CD14-positive monocyte (primary cell): ENCODE measurements at regions not wholly inside any gene's neighbourhood (a gene's known extent, or its start where the extent isn't known, plus 50 kb on each side); places are given as distances from the start of the nearest gene placed in this dataset.

Source experiments
- DNase-seq, 3 donors: peaks; one replicate each; pipeline ENCODE4 v3.0.0-alpha.2; 2011 to 2022
- H2AFZ ChIP-seq: 2 replicates; pipeline ENCODE4 v1.6.0; 2012; ENCODE audit warnings: mild to moderate bottlenecking, low read depth, low read length, inconsistent platforms; ENCODE audit not compliant: insufficient read depth, poor library complexity, severe bottlenecking
- H3K27ac ChIP-seq, 2 donors: 1 replicate in 1 of 2; 2 replicates in 1 of 2; pipeline ENCODE4 v1.5.1; 2012 to 2013; ENCODE audit warnings: low read length in 2 of 2, control low read depth in 1 of 2, inconsistent platforms in 1 of 2, low read depth in 1 of 2, mild to moderate bottlenecking in 1 of 2
- H3K27me3 ChIP-seq, 2 donors: one replicate each; pipeline versions ENCODE4 v1.6.0 to v1.6.1; 2011 to 2013; ENCODE audit warnings: low read length in 2 of 2; ENCODE audit not compliant: control insufficient read depth in 2 of 2, insufficient read depth in 2 of 2
- H3K36me3 ChIP-seq, 2 donors: replicated peaks in 1 of 2; 1 replicate in 1 of 2; 2 replicates in 1 of 2; pipeline versions ENCODE4 v1.5.1 to v1.6.1; 2012 to 2013; ENCODE audit warnings: low read length in 2 of 2, control low read depth in 1 of 2, inconsistent platforms in 1 of 2, mild to moderate bottlenecking in 1 of 2; ENCODE audit not compliant: insufficient read depth in 2 of 2, control insufficient read depth in 1 of 2
- H3K4me1 ChIP-seq, 2 donors: 1 replicate in 1 of 2; 2 replicates in 1 of 2; pipeline versions ENCODE4 v1.5.1 to v1.6.1; 2012 to 2013; ENCODE audit warnings: low read length in 2 of 2, control low read depth in 1 of 2, inconsistent platforms in 1 of 2, mild to moderate bottlenecking in 1 of 2, moderate library complexity in 1 of 2; ENCODE audit not compliant: insufficient read depth in 2 of 2, control insufficient read depth in 1 of 2
- H3K4me2 ChIP-seq: replicated peaks from 2 replicates; pipeline ENCODE3; 2012; ENCODE audit warnings: low read length, moderate library complexity, mild to moderate bottlenecking; ENCODE audit not compliant: poor library complexity, severe bottlenecking; ENCODE audit errors: extremely low read depth
- H3K4me3 ChIP-seq, 3 experiments: fragments of 200-600 bp in 1 of 3; sonication (generic) in 1 of 3; replicated peaks in 1 of 3; 1 replicate in 2 of 3; 2 replicates in 1 of 3; pipeline ENCODE4 v1.5.1; 2011 to 2013; ENCODE audit warnings: low read length in 3 of 3, mild to moderate bottlenecking in 3 of 3, control low read depth in 2 of 3, low read depth in 2 of 3, inconsistent platforms in 1 of 3, moderate library complexity in 1 of 3
- H3K79me2 ChIP-seq: 2 replicates; pipeline ENCODE4 v1.6.0; 2012; ENCODE audit warnings: mild to moderate bottlenecking, control low read depth, inconsistent platforms, low read length, moderate library complexity; ENCODE audit not compliant: insufficient read depth
- H3K9ac ChIP-seq: 2 replicates; pipeline ENCODE4 v1.6.0; 2017; ENCODE audit warnings: low read length, mild to moderate bottlenecking; ENCODE audit not compliant: insufficient read depth, poor library complexity, severe bottlenecking
- H3K9me3 ChIP-seq, 2 donors: replicated peaks in 1 of 2; 1 replicate in 1 of 2; 2 replicates in 1 of 2; pipeline versions ENCODE4 v1.5.1 to v1.6.1; 2012 to 2013; ENCODE audit warnings: low read length in 2 of 2, control low read depth in 1 of 2; ENCODE audit not compliant: control insufficient read depth in 1 of 2, insufficient read depth in 1 of 2
- H4K20me1 ChIP-seq: 2 replicates; pipeline ENCODE4 v1.6.0; 2012; ENCODE audit warnings: mild to moderate bottlenecking, low read length, control low read depth, moderate library complexity; ENCODE audit not compliant: insufficient read depth
- H3K27ac Mint-ChIP-seq, 7 donors: one replicate each; pipeline ENCODE4 v1.8.0; 2020; ENCODE audit warnings: mild to moderate bottlenecking in 7 of 7, mixed read lengths in 7 of 7, moderate library complexity in 6 of 7, inconsistent platforms in 2 of 7
- H3K27me3 Mint-ChIP-seq, 3 donors: one replicate each; pipeline ENCODE4 v1.8.0; 2021 to 2022; ENCODE audit warnings: low read depth in 3 of 3, mild to moderate bottlenecking in 3 of 3, mixed read lengths in 3 of 3, moderate library complexity in 3 of 3, inconsistent platforms in 1 of 3
- H3K36me3 Mint-ChIP-seq, 2 donors: one replicate each; pipeline ENCODE4 v1.8.0; 2020; ENCODE audit warnings: mixed read lengths in 2 of 2, inconsistent platforms in 1 of 2, mild to moderate bottlenecking in 1 of 2
- H3K4me1 Mint-ChIP-seq: one replicate; pipeline ENCODE4 v1.8.0; 2020; ENCODE audit warnings: mild to moderate bottlenecking, mixed read lengths
- H3K4me3 Mint-ChIP-seq, 2 donors: one replicate each; pipeline ENCODE4 v1.8.0; 2020; ENCODE audit warnings: mild to moderate bottlenecking in 2 of 2, mixed read lengths in 2 of 2, moderate library complexity in 1 of 2
- H3K9me3 Mint-ChIP-seq, 7 donors: one replicate each; pipeline ENCODE4 v1.8.0; 2020 to 2022; ENCODE audit warnings: mixed read lengths in 7 of 7, mild to moderate bottlenecking in 6 of 7, moderate library complexity in 6 of 7, inconsistent platforms in 2 of 7
- WGBS: methylation state at CpG from one replicate; pipeline ENCODE4 v1.1.5; 2013; ENCODE audit warnings: missing lambda C conversion rate; ENCODE audit not compliant: insufficient coverage; 5-methylcytosine and 5-hydroxymethylcytosine counted together
- intact Hi-C, 2 donors: fragments of 100-400 bp; cut with micrococcal nuclease; formaldehyde crosslinking; loops; one replicate each; pipeline versions ENCODE4 v1.15.0 to v1.15.1; 2023
- TF ChIP-seq, protein P1 (sequence below): fragments of 200-600 bp; IDR thresholded peaks from one replicate; pipeline ENCODE4 v1.8.0; 2022; ENCODE audit warnings: antibody characterized with exemption, mild to moderate bottlenecking

DNA sequence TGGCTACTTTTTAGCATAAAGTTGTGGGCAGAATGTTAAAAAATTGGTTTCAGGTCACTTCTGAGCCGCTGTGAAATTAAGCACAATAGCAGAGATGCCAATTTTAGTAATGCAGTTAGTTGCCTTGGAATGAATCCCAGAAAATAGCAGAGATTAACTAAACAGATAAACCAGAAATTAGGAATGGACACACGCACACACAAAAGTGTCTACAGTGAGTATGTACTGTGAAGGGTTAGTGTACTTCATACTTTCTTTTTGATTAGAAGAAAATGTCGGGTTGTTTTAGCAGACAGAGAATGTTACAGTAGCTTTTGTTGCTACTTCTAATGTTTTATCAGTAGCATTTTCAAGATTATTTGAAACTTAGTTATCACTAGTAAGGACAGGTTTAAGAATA, 106.7 kb downstream of the LEPR start:
- 100% methylated on average over 1 of the region's 3 CpGs for WGBS
- H3K9ac ChIP-seq, result no peak overlapping the region
- intact Hi-C loops, result no loop called here
- H3K4me2 ChIP-seq, result no peak overlapping the region
- H3K9me3 ChIP-seq, result peaks cover 0 to 8% of the 10 kb centered on the region in 2 donors
- TF ChIP-seq, protein P1, sequence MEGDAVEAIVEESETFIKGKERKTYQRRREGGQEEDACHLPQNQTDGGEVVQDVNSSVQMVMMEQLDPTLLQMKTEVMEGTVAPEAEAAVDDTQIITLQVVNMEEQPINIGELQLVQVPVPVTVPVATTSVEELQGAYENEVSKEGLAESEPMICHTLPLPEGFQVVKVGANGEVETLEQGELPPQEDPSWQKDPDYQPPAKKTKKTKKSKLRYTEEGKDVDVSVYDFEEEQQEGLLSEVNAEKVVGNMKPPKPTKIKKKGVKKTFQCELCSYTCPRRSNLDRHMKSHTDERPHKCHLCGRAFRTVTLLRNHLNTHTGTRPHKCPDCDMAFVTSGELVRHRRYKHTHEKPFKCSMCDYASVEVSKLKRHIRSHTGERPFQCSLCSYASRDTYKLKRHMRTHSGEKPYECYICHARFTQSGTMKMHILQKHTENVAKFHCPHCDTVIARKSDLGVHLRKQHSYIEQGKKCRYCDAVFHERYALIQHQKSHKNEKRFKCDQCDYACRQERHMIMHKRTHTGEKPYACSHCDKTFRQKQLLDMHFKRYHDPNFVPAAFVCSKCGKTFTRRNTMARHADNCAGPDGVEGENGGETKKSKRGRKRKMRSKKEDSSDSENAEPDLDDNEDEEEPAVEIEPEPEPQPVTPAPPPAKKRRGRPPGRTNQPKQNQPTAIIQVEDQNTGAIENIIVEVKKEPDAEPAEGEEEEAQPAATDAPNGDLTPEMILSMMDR, result no peak
- H3K4me1 ChIP-seq, result peaks cover 0 to 9% of the 10 kb centered on the region in 2 donors
- DNase-seq, result no peak
- Mint-ChIP-seq H3K27ac (no peak overlapping the region), H3K36me3 (peaks cover 3 to 9% of the 10 kb centered on the region in 2 donors), H3K9me3 (peaks cover 2 to 28% (median 4%) of the 10 kb centered on the region in 7 donors), H3K27me3 (peaks cover 37 to 51% (median 49%) of the 10 kb centered on the region in 3 donors), H3K4me1 (peaks cover 5% of the 10 kb centered on the region), H3K4me3 (peak overlapping the region in 1 of 2 donors; percentile 67)
- no peak overlapping the region for H3K27ac ChIP-seq
- H4K20me1 ChIP-seq, result no peaks in the 10 kb centered on the region
- H3K27me3 ChIP-seq, result peaks cover 41 to 50% of the 10 kb centered on the region in 2 donors
- no peaks in the 10 kb centered on the region for H3K36me3 ChIP-seq
- no peak overlapping the region for H2AFZ ChIP-seq
- H3K79me2 ChIP-seq, result no peaks in the 10 kb centered on the region
- no peak overlapping the region for H3K4me3 ChIP-seq

DNA sequence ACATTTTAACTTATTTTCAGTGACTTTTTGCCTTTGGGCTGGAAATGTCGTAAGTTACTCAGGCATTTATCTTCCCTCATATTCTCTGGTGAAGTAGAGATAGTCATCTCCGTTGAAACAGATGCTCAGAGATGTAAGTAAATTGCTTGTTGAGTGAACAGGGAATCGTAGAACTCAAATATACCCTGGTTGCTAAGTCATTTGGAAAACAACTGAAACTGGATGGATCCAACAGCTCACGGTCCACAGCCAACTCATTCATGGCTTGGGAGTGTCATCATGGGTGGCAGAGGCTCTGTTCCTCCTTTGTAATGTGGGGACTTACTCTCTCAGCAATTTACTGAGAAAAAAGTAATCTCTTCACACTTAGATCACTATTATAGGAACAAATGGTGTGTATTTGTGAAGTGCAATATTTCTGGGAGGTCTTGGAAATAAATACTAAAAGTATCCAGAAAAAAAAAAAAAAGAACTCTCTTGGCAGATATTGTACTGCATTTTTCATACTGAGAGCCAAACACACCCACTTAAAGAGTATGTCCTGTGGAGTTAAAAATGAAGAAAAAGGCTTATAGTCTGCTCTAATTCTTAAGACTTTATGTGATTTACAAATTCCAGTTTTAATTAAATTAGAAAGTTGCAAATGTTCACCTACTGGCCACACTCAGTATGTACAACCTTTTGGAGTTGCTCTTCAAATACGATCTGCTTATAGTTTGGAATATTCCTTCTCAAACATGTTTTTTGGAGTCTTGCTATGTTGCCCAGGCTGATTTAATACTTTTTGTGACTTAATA, 107.4 kb downstream of the LEPR start:
- TF ChIP-seq, protein P1, result no peak
- peaks cover 41 to 49% of the 10 kb centered on the region in 2 donors for H3K27me3 ChIP-seq
- intact Hi-C loops, result no loop called here
- H2AFZ ChIP-seq, result no peak overlapping the region
- Mint-ChIP-seq H3K27ac (no peak overlapping the region), H3K4me1 (peaks cover 5% of the 10 kb centered on the region), H3K9me3 (peaks cover 2 to 28% (median 4%) of the 10 kb centered on the region in 7 donors), H3K36me3 (peaks cover 3 to 9% of the 10 kb centered on the region in 2 donors), H3K27me3 (peaks cover 37 to 50% (median 47%) of the 10 kb centered on the region in 3 donors), H3K4me3 (peak overlapping the region in 1 of 2 donors; percentile 37)
- peaks cover 0 to 9% of the 10 kb centered on the region in 2 donors for H3K4me1 ChIP-seq
- H3K27ac ChIP-seq, result no peak overlapping the region
- no peaks in the 10 kb centered on the region for H3K36me3 ChIP-seq
- no peak overlapping the region for H3K4me3 ChIP-seq
- no peak for DNase-seq
- no peak overlapping the region for H3K4me2 ChIP-seq
- peaks cover 0 to 8% of the 10 kb centered on the region in 2 donors for H3K9me3 ChIP-seq
- H3K9ac ChIP-seq, result no peak overlapping the region
- no peaks in the 10 kb centered on the region for H4K20me1 ChIP-seq
- no peaks in the 10 kb centered on the region for H3K79me2 ChIP-seq
- WGBS, result no CpG with 5 or more reads among the region's 5 CpGs
